Thymus (tissue), 11 donors: ENCODE measurements at regions not wholly inside any gene's neighbourhood (a gene's known extent, or its start where the extent isn't known, plus 50 kb on each side); places are given as distances from the start of the nearest gene placed in this dataset.

Source experiments
- DNase-seq, 9 donors: peaks; one replicate each; pipeline ENCODE4 v3.0.0-alpha.2; 2013; ENCODE audit warnings: low spot score in 9 of 9, low read depth in 6 of 9, missing footprints in 1 of 9
- H3K27ac ChIP-seq, 2 donors: one replicate each; pipeline ENCODE4 v1.5.1; 2013; ENCODE audit warnings: control low read depth in 1 of 2, low read depth in 1 of 2, low read length in 1 of 2, mild to moderate bottlenecking in 1 of 2, moderate library complexity in 1 of 2
- H3K27me3 ChIP-seq, 2 donors: one replicate each; pipeline ENCODE4 v1.5.1; 2013; ENCODE audit warnings: low read length in 1 of 2; ENCODE audit not compliant: control insufficient read depth in 2 of 2, insufficient read depth in 1 of 2
- H3K36me3 ChIP-seq, 2 donors: one replicate each; pipeline ENCODE4 v1.5.1; 2013; ENCODE audit warnings: low read length in 1 of 2, mild to moderate bottlenecking in 1 of 2, moderate library complexity in 1 of 2; ENCODE audit not compliant: control insufficient read depth in 2 of 2, insufficient read depth in 2 of 2
- H3K4me1 ChIP-seq, 2 donors: one replicate each; pipeline ENCODE4 v1.5.1; 2013; ENCODE audit warnings: low read length in 2 of 2; ENCODE audit not compliant: control insufficient read depth in 2 of 2, insufficient read depth in 2 of 2
- H3K4me3 ChIP-seq, 2 donors: one replicate each; pipeline ENCODE4 v1.5.1; 2013; ENCODE audit warnings: low read length in 2 of 2, control low read depth in 1 of 2, mild to moderate bottlenecking in 1 of 2
- H3K9me3 ChIP-seq, 2 donors: one replicate each; pipeline ENCODE4 v1.5.1; 2013; ENCODE audit warnings: low read length in 1 of 2, mild to moderate bottlenecking in 1 of 2; ENCODE audit not compliant: control insufficient read depth in 2 of 2, insufficient read depth in 1 of 2
- WGBS: extraction: QIAGEN DNeasy Blood & Tissue Kit; methylation state at CpG from one replicate; pipeline ENCODE4 v1.1.7; 2013; 5-methylcytosine and 5-hydroxymethylcytosine counted together
- donor health status: healthy.

DNA sequence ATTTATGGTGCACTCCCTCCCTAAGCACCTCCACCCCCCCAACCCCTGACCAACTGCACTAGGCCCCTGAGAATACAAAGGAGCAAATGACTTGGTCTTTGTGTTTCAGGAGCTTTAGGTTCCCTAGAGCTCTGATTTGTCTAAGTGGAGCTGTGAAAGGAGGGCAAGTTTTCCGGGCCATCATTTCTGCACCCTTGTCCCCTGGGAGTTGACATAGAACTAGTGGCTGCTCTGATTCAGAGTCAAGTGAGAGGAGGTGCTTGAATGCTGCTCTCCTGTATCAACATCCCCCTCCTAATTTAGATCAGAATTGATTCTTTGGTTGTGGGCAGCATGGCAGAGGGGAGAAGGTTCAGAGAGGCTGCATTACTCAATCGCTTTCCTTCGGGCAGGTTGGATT is 391.6 kb downstream of the KCNRG start:
- 99% methylated on average over 3 of the region's 3 CpGs for WGBS
- DNase-seq: no peak

DNA sequence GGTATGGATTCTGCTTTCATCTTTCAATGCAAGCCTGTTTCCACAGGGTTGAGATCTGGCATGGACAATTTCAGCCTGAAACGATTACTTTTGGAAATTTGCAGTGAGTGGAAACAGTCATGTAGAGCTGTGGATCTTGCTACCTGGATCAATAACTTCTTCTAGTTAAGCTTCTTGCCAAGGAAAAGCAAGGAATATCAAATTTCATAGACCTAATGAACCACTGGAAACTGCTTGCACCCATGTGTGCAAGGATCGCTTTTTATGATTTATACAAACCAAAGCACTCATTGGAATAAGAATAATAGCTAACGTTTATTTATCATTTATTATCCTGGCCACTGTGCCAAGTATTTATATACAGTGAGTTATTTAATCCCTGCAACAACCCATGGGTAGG is 392.8 kb downstream of the KCNRG start:
- H3K27ac ChIP-seq: peak overlapping the region; percentile 25 to 92
- H3K9me3 ChIP-seq: no peaks in the 10 kb centered on the region
- no peak overlapping the region for H3K4me3 ChIP-seq
- no peaks in the 10 kb centered on the region for H3K36me3 ChIP-seq
- 92% methylated on average over 3 of the region's 3 CpGs for WGBS
- no peak for DNase-seq
- H3K27me3 ChIP-seq: no peaks in the 10 kb centered on the region
- H3K4me1 ChIP-seq: peaks cover 62 to 64% of the 10 kb centered on the region in 2 donors

More for the DNA sequence above, 391.6 kb downstream of the KCNRG start:
- no peaks in the 10 kb centered on the region for H3K27me3 ChIP-seq
- H3K4me1 ChIP-seq: peaks cover 51 to 52% of the 10 kb centered on the region in 2 donors
- no peak overlapping the region for H3K4me3 ChIP-seq
- H3K27ac ChIP-seq: no peak overlapping the region
- no peaks in the 10 kb centered on the region for H3K9me3 ChIP-seq
- no peaks in the 10 kb centered on the region for H3K36me3 ChIP-seq

DNA sequence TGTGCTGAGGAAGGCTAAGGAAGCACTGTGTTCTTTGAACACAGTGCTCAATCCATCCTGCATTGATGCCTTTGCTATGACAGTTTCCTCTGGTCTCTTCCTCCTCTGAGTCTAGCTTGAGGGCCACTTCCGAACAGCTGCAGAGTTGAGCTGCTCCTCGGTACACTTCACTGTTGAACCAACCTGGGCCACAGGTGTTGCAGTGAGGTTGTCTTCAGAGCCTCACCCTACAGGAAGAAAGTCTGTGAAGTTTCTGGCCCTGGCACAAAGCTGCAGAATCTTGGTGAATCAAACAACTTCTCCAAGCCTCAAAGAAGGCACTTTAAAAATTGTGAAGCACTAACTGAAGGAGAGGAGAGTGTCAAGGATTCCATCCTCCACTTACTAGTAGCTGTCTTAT is 394.0 kb downstream of the KCNRG start:
- DNase-seq: peak in 8 of 9 donors; percentile 63 to 91 (median 80)
- H3K27ac ChIP-seq: peak overlapping the region; percentile 89 to 92
- no peak overlapping the region for H3K4me3 ChIP-seq
- H3K36me3 ChIP-seq: no peaks in the 10 kb centered on the region
- WGBS: 10% methylated on average over 2 of the region's 2 CpGs
- H3K4me1 ChIP-seq: peaks cover 63 to 69% of the 10 kb centered on the region in 2 donors
- no peaks in the 10 kb centered on the region for H3K9me3 ChIP-seq
- H3K27me3 ChIP-seq: no peaks in the 10 kb centered on the region

DNA sequence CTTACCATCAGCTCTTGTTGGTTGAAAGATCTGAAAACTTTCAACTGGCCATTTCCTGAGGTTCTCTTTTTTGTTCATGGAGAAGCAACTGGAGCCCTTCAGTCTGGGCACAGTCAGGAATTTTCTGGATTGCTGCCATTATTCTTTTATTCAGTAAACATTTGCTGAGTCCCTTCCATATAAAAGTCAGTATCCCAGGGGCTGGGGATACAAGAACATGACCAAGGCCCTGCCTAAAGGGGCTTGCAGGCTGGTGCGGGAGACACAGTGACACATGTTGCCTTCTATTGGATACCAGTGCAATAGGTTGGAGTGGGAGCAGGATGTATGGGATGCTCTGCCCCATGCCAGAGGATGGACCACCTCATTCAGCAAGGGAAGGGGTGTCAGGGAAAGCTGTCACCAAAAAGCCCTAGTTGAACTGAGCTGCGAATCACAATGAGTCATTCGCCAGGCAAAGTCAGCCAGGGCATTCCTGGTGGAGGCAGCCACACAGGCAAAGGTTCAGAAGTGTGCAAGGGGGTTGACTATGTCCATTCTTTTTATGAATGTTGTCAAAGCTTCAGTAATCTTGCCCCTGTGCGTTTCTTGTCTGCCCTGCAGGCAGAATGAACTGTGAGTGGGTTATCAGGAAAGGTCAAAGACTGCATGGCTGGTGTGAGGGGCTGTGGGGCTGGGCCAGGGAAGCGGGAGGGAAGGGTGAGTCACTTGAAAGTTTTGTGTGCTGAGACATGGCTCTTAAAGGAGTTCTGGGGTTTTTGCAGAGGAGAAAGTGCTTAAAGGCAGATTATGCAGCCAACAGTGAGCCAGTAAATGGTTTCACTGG is 395.9 kb downstream of the KCNRG start:
- WGBS: 97% methylated on average over 5 of the region's 5 CpGs
- peaks cover 63 to 69% of the 10 kb centered on the region in 2 donors for H3K4me1 ChIP-seq
- H3K27ac ChIP-seq: peak overlapping the region in 1 of 2 donors; percentile 92
- no peaks in the 10 kb centered on the region for H3K36me3 ChIP-seq
- no peak for DNase-seq
- H3K27me3 ChIP-seq: no peaks in the 10 kb centered on the region
- H3K9me3 ChIP-seq: peaks cover 1 to 3% of the 10 kb centered on the region in 2 donors
- no peak overlapping the region for H3K4me3 ChIP-seq

DNA sequence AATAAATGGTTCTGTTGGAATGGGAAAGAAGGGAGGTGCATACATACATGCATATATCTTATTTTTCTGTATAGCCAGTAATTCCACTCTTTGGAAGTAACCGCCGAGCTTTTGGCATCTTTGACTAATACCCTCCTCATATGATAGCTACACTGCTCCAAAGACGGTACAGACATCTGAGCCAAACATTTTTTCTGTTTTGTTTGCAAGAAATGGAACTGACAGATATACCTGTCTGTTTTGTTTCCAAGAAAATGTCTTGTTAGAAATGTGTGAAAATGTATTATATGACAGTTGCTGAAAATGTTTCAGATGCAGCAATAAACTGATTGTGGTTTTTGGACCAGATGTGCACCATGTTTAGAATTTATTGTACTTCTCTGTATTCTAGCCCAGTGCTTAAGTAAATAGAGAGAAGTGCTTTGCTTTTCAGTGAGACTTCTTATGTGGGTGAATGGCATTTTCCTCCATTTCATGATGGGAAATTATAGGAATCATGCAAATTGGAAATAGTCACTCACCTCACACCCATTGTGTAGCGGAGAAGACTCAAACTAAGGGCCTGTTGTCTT is 396.9 kb downstream of the KCNRG start:
- no peak overlapping the region for H3K4me3 ChIP-seq
- H3K4me1 ChIP-seq: peaks cover 53 to 60% of the 10 kb centered on the region in 2 donors
- WGBS: 67% methylated on average over 4 of the region's 4 CpGs
- no peaks in the 10 kb centered on the region for H3K27me3 ChIP-seq
- no peaks in the 10 kb centered on the region for H3K36me3 ChIP-seq
- peaks cover 1 to 9% of the 10 kb centered on the region in 2 donors for H3K9me3 ChIP-seq
- H3K27ac ChIP-seq: peak overlapping the region in 1 of 2 donors; percentile 22
- no peak for DNase-seq

DNA sequence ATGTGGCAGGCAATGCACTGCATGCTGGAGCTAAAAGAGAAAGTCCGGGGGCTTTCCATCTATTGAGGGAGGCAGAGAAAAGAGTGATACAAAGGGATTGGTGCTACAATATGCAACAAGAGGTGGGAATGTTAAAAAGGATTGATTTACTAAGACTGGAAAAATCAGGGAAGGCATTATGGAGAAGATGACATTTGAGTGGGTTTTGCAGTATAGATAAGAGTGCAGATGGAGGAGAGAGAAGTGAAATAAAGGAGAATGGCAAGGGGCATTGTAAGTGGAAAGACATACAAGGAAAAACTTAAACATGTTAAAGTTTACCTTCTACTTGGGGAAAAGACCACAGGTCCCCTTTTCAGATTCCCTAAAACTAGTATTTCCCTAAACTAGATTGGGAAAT is 399.4 kb downstream of the KCNRG start:
- H3K9me3 ChIP-seq: peaks cover 1 to 13% of the 10 kb centered on the region in 2 donors
- WGBS: 99% methylated on average over 1 of the region's 1 CpG
- H3K27me3 ChIP-seq: no peaks in the 10 kb centered on the region
- H3K4me3 ChIP-seq: no peak overlapping the region
- no peaks in the 10 kb centered on the region for H3K36me3 ChIP-seq
- H3K4me1 ChIP-seq: peaks cover 40 to 46% of the 10 kb centered on the region in 2 donors
- DNase-seq: no peak
- H3K27ac ChIP-seq: no peak overlapping the region

DNA sequence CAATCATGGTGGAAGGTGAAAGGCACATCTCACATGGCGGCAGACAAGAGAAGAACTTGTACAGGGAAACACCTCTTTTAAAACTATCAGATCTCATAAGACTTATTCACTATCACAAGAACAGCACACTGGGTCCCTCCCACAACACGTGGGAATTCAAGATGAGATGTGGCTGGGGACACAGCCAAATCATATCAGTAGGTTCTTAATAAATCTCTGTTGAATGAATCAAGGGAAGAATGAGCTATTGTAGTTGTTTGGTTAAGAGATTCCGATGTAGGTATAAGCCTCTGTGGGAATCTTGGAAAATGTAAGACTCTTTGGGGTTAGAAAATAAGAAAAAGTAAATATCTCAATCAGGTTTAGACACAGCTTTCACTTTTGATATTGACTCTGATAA is 400.2 kb downstream of the KCNRG start:
- over 99% methylated on average over 3 of the region's 3 CpGs for WGBS
- Histone ChIP-seq H3K27me3 (no peaks in the 10 kb centered on the region), H3K4me1 (peaks cover 34 to 38% of the 10 kb centered on the region in 2 donors), H3K4me3 (no peak overlapping the region), H3K27ac (no peak overlapping the region), H3K36me3 (no peaks in the 10 kb centered on the region), H3K9me3 (peaks cover 1 to 13% of the 10 kb centered on the region in 2 donors)
- DNase-seq: no peak

DNA sequence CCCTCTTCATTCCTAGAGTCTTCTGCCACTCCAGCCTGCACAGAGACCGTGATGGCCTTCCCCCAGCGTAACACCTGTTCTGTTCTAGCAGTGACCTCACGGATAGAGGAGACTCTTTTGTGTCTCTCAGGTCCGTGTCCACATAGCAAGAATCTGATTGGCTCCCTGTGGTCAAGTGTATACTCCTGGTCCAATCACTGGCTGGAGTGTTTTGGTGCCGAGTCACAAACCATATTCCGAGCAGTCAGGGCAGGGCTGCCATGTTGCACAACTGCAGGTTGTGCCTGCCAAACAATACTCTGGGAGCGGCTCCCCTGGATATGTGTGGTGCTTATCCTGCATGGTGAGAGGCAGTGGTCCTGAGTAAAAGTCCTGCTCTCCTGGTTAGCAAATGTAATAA is 402.4 kb downstream of the KCNRG start:
- peaks cover 16 to 24% of the 10 kb centered on the region in 2 donors for H3K4me1 ChIP-seq
- H3K36me3 ChIP-seq: no peaks in the 10 kb centered on the region
- H3K4me3 ChIP-seq: no peak overlapping the region
- DNase-seq: no peak
- 83% methylated on average over 7 of the region's 7 CpGs for WGBS
- H3K27ac ChIP-seq: no peak overlapping the region
- no peaks in the 10 kb centered on the region for H3K27me3 ChIP-seq
- H3K9me3 ChIP-seq: peaks cover 1 to 13% of the 10 kb centered on the region in 2 donors

DNA sequence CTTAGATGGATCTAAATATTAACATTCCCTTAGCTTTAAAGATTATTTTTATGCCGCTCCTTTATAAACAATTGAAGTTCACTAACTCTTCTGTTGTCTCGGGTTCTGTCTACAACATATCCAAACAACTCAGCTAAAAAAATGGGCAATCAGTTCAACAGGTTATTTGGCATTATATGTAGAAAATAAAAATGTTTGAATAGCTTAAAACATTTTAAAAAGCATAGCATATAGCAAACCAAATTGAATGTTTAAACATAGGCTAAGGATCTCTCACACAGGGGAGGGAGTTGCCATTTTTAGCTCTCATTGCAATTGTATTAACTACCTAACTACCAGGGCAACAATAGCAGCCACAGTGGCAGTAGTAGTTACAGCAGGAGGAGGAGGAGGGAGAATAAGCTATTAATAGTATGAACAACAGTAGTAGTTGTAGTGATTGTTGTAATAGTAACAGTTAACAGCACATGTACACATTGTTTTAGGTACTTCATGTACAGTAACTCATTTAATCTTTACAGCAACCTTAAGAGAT is 404.2 kb downstream of the KCNRG start:
- no peaks in the 10 kb centered on the region for H3K36me3 ChIP-seq
- H3K9me3 ChIP-seq: peaks cover 1 to 13% of the 10 kb centered on the region in 2 donors
- no peak overlapping the region for H3K4me3 ChIP-seq
- 97% methylated on average over 2 of the region's 2 CpGs for WGBS
- no peaks in the 10 kb centered on the region for H3K27me3 ChIP-seq
- no peak for DNase-seq
- no peak overlapping the region for H3K27ac ChIP-seq
- H3K4me1 ChIP-seq: peaks cover 9 to 16% of the 10 kb centered on the region in 2 donors
